ENCODE measurements at regions not wholly inside any gene's neighbourhood (a gene's known extent, or its start where the extent isn't known, plus 50 kb on each side); places are given as distances from the start of the nearest gene placed in this dataset.

DNA sequence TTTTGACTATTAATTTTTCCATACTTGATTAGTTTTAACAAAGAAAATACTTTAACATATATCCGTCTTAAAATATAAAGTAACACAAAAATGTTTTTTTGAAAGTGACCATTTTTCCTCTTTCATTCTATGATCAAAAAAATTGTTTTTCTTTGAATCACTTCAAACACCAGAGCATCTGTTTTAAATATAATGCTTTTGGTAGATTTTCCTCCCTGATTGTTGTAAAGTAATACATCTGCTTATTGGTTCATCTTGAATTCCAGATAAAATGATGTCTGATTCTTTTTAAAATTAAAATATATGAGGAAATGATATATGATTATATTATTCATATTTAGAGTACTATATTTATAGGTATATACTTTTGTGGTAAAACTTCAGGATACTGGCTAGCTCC, 76.2 kb upstream of the LPAR1 start:
- Histone ChIP-seq H3K27me3 (ENCODE audit: control insufficient read depth, insufficient read depth, low read length) (no peaks in the 10 kb centered on the region), H3K9ac (ENCODE audit: low read length in 3 of 3) (no peak overlapping the region), H3K4me3 (ENCODE audit: low read length in 3 of 3) (no peak overlapping the region), H3K4me1 (ENCODE audit: control insufficient read depth in 2 of 3, insufficient read depth in 2 of 3, low read depth in 1 of 3, low read length in 3 of 3) (no peaks in the 10 kb centered on the region), H3K9me3 (ENCODE audit: control insufficient read depth in 2 of 3, insufficient read depth in 1 of 3, low read length in 3 of 3) (no peaks in the 10 kb centered on the region), H3K36me3 (ENCODE audit: control insufficient read depth in 2 of 3, insufficient read depth in 3 of 3, low read length in 3 of 3) (no peaks in the 10 kb centered on the region), H3K27ac (ENCODE audit: low read depth in 2 of 2, low read length in 2 of 2) (no peak overlapping the region)
- DNase-seq (no peak), FAIRE-seq (peak; percentile 85)
- intact Hi-C loops (cut with DNase I) = no loop called here
- TF ChIP-seq, protein P1, sequence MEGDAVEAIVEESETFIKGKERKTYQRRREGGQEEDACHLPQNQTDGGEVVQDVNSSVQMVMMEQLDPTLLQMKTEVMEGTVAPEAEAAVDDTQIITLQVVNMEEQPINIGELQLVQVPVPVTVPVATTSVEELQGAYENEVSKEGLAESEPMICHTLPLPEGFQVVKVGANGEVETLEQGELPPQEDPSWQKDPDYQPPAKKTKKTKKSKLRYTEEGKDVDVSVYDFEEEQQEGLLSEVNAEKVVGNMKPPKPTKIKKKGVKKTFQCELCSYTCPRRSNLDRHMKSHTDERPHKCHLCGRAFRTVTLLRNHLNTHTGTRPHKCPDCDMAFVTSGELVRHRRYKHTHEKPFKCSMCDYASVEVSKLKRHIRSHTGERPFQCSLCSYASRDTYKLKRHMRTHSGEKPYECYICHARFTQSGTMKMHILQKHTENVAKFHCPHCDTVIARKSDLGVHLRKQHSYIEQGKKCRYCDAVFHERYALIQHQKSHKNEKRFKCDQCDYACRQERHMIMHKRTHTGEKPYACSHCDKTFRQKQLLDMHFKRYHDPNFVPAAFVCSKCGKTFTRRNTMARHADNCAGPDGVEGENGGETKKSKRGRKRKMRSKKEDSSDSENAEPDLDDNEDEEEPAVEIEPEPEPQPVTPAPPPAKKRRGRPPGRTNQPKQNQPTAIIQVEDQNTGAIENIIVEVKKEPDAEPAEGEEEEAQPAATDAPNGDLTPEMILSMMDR (IDR thresholded peaks at IDR 0.05; ENCODE audit: borderline replicate concordance, extremely low read depth, insufficient read depth) = no peak

DNA sequence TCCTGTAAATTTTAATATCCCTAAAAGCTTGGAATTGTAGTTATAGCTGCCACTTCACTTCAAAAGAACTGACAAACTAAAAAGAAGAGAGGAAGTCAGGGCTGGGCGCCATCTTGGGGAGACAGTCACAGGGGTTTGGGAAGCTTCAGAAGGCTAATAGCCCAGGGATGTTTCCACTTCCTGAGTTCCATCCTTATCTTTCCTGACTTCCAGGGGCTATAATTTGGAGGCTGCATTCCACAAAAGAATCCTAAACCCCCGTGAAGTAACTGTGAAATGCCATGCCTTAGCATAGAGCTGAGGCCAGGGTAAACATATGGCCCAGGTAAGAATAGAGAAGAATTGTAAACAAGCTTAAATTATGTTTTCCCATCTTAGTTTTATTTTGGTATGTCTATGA, 75.4 kb upstream of the LPAR1 start:
- Histone ChIP-seq H3K27me3 (ENCODE audit: control insufficient read depth, insufficient read depth, low read length) (no peaks in the 10 kb centered on the region), H3K9ac (ENCODE audit: low read length in 3 of 3) (no peak overlapping the region), H3K9me3 (ENCODE audit: control insufficient read depth in 2 of 3, insufficient read depth in 1 of 3, low read length in 3 of 3) (no peaks in the 10 kb centered on the region), H3K36me3 (ENCODE audit: control insufficient read depth in 2 of 3, insufficient read depth in 3 of 3, low read length in 3 of 3) (no peaks in the 10 kb centered on the region), H3K4me3 (ENCODE audit: low read length in 3 of 3) (no peak overlapping the region), H3K4me1 (ENCODE audit: control insufficient read depth in 2 of 3, insufficient read depth in 2 of 3, low read depth in 1 of 3, low read length in 3 of 3) (no peaks in the 10 kb centered on the region), H3K27ac (ENCODE audit: low read depth in 2 of 2, low read length in 2 of 2) (no peak overlapping the region)
- DNase-seq (no peak), FAIRE-seq (no peak)
- TF ChIP-seq, protein P1 (IDR thresholded peaks at IDR 0.05; ENCODE audit: borderline replicate concordance, extremely low read depth, insufficient read depth) = no peak
- intact Hi-C loops (cut with DNase I) = no loop called here

DNA sequence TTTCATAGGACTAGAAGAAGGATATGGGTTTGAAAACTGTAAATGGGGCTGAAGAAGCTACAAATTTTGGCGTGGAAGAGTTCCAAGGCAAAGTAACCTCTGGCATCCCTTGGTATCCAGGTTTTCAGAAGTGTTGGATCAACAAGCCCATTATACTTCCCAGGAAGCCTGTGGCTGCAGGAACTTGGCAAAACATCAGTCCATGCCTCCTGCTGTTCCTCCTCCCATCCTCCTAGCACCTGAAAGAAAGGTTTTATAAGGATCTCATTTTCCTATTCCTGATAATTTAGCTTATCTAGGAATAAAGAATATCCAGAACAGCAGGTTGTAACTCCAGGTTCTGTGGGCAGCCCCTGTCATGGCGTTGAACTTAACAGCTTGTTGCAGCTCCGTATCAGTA, 72.5 kb upstream of the LPAR1 start:
- H3K27ac ChIP-seq (ENCODE audit: low read depth in 2 of 2, low read length in 2 of 2) = no peak overlapping the region
- no peaks in the 10 kb centered on the region for H3K4me1 ChIP-seq (ENCODE audit: control insufficient read depth in 2 of 3, insufficient read depth in 2 of 3, low read depth in 1 of 3, low read length in 3 of 3)
- H3K27me3 ChIP-seq (ENCODE audit: control insufficient read depth, insufficient read depth, low read length) = no peaks in the 10 kb centered on the region
- H3K9me3 ChIP-seq (ENCODE audit: control insufficient read depth in 2 of 3, insufficient read depth in 1 of 3, low read length in 3 of 3) = no peaks in the 10 kb centered on the region
- no peaks in the 10 kb centered on the region for H3K36me3 ChIP-seq (ENCODE audit: control insufficient read depth in 2 of 3, insufficient read depth in 3 of 3, low read length in 3 of 3)
- no peak for FAIRE-seq
- H3K4me3 ChIP-seq (ENCODE audit: low read length in 3 of 3) = no peak overlapping the region
- intact Hi-C loops (cut with DNase I) = no loop called here
- no peak for DNase-seq
- no peak overlapping the region for H3K9ac ChIP-seq (ENCODE audit: low read length in 3 of 3)
- TF ChIP-seq, protein P1 (IDR thresholded peaks at IDR 0.05; ENCODE audit: borderline replicate concordance, extremely low read depth, insufficient read depth) = no peak

DNA sequence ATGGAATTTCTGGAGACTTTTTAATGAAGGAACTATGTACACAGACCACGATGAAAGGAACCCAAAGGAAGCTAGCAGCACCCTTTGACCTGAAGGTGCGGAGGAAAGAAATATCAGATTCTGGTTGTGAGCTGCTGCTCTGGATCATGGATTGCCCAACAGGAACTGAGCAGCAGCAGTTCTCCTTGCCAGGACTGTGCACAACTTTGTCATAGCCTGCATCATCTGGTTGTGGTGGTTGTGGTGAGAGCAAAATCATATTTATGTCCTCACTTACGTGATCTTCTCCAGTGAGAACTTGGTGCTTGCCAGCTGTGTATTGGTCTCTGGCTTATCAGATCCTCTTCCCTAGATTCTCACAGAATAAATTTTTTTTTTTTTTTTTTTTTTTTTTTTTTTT, 70.7 kb upstream of the LPAR1 start:
- no peaks in the 10 kb centered on the region for H3K9me3 ChIP-seq (ENCODE audit: control insufficient read depth in 2 of 3, insufficient read depth in 1 of 3, low read length in 3 of 3)
- H3K36me3 ChIP-seq (ENCODE audit: control insufficient read depth in 2 of 3, insufficient read depth in 3 of 3, low read length in 3 of 3) = no peaks in the 10 kb centered on the region
- TF ChIP-seq, protein P1 (IDR thresholded peaks at IDR 0.05; ENCODE audit: borderline replicate concordance, extremely low read depth, insufficient read depth) = no peak
- intact Hi-C loops (cut with DNase I) = no loop called here
- no peak overlapping the region for H3K27ac ChIP-seq (ENCODE audit: low read depth in 2 of 2, low read length in 2 of 2)
- H3K27me3 ChIP-seq (ENCODE audit: control insufficient read depth, insufficient read depth, low read length) = no peaks in the 10 kb centered on the region
- no peak overlapping the region for H3K4me3 ChIP-seq (ENCODE audit: low read length in 3 of 3)
- DNase-seq = no peak
- no peak overlapping the region for H3K9ac ChIP-seq (ENCODE audit: low read length in 3 of 3)
- no peaks in the 10 kb centered on the region for H3K4me1 ChIP-seq (ENCODE audit: control insufficient read depth in 2 of 3, insufficient read depth in 2 of 3, low read depth in 1 of 3, low read length in 3 of 3)
- FAIRE-seq = no peak
